B cell (primary cell): ENCODE measurements at regions not wholly inside any gene's neighbourhood (a gene's known extent, or its start where the extent isn't known, plus 50 kb on each side); places are given as distances from the start of the nearest gene placed in this dataset.

Source experiments
- CTCF ChIP-seq: fragments of 200-600 bp; IDR thresholded peaks from one replicate; pipeline ENCODE4 v1.8.0; 2022; ENCODE audit warnings: antibody characterized with exemption, mild to moderate bottlenecking
- EZH2 ChIP-seq: IDR thresholded peaks from 2 replicates; pipeline ENCODE4 v1.6.1; 2012; ENCODE audit warnings: borderline replicate concordance, low read depth, mild to moderate bottlenecking, moderate library complexity, low read length; ENCODE audit not compliant: insufficient read depth, poor library complexity, severe bottlenecking

GRCh38 chr16:82226327-82226726 is 56.3 kb upstream of the MPHOSPH6 start:
- TF ChIP-seq EZH2, result no peak
- no peak for TF ChIP-seq CTCF
